Retina (tissue), 1 donor: ENCODE measurements at regions not wholly inside any gene's neighbourhood (a gene's known extent, or its start where the extent isn't known, plus 50 kb on each side); places are given as distances from the start of the nearest gene placed in this dataset.
"Not testable (repeated sequence)": the region's sequence is repeated elsewhere in the genome, so short reads cannot be mapped to it uniquely, and the experiment has no call there.

ENCODE experiments used
- DNase-seq: peaks from one replicate; pipeline ENCODE4 v3.0.0-alpha.2; 2016

DNA sequence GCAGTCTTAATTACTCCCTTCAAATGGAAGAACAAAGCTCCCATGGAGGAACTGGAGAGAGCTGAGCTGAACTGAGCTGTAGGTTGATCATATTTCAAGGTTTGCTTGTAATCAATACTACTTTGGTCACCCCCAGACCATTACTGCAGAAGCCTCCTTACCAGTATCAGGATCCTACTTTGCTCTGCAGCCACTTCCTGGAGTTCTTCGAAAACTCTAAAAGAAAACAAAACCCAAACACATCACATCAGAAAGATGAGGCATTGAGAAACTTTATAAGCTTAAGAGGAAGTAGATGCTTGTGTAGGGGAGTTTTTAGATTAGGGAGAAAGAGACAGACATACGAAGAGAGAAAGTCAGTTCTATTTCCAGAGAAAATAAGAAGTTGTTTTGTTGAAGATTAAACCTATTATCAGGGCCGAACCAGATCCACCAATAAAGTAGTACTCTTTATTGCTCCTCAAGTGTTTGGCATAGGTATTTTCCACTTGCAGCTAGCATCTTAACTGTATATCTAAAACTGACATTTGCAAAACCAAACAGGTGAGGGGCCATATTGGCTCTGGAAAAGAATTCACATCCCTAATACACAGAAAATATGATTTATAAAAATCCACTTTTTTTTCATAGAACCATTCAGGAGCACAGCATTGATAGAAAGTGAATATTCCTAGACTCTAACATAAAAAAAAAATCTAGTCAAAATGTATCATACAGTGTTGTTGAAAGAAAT lies 166.9 kb upstream of the KLF7 start:
- DNase-seq, result no peak

- no peak for DNase-seq
Measured at GRCh38 chr2:207333599-207334300, 168.0 kb upstream of the KLF7 start.

- no peak for DNase-seq
Measured at GRCh38 chr2:207334301-207334623, 168.5 kb upstream of the KLF7 start.

DNA sequence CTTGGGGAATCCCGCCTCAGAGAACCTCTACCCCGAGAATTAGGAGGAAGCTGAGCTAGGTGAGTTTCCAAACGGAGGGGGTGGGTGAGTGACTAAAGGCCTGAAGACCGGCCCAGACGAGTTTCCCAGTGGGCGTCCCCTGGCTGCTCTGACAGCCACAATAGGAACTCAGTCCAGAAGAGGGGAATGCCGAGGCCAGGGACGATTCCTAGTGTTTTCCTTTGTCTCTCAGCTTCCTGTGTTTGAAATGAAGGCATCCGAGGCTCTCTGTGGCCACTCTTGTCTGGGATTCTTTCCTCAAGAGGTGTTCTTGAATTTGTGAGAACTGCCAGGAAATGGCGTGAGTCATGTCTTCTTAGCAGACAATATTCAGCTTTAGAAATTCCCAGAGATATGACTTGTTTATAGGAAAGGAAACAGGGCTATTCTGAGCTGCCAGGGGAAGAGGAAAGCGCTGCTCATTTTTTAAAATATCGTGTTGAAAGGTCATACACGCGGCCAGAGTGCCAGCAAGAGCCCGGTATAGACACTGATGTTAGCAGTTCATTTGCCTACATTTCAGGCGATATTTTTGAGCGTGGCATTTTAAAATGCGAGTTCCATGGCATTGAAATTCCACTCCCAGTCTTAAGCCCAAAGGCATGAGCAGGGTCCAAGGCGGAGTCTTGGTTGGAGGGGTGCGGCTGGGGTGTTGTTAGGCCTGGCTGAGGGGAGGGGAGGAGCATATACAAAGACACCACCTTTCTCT lies 169.1 kb upstream of the KLF7 start:
- DNase-seq, result peak; percentile 56

DNA sequence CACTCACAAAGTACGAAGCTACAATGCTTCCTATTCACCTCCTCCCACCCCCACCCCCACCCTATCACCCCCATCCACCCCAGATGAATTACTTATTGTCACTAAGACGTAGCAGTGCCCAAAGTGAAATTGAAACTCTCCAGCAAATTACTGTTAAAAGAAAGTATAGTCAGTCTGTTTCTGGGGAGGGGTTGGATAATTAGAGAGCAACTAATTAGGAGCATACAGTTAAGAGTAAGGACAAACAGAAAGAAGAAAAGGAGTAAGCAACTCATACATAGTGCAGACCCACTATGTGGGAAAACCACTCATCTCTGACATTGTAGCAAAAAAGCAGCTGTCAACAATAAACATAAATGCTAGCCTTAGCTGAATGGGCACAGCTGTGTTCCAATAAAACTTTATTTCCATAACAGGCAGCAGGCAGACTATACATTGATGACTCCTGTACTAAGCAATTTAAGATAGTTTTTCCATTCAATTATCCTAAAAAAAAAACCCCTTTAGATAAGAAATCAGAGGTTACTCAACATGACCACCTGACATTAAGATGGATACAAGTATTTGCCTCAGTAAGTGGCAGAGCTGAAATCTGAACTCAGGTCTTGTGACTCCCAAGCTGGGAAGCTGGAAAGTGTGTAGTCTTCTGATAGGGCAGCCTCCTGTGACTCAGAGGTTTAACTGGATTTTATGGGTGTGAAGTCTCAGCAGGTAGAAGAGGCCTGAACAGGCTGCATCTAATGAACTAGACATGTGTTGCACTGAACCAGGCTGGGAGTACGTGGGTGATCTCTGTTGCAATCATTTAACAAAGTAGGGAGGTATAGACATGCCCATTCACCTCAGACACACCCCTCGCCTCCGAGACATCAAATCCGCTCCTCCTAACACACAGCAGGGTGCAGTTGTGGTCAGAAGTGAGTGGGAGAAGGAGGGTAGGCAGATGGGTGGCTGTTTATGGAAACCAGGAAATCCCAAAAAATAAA lies 171.8 kb upstream of the KLF7 start:
- no peak for DNase-seq

DNA sequence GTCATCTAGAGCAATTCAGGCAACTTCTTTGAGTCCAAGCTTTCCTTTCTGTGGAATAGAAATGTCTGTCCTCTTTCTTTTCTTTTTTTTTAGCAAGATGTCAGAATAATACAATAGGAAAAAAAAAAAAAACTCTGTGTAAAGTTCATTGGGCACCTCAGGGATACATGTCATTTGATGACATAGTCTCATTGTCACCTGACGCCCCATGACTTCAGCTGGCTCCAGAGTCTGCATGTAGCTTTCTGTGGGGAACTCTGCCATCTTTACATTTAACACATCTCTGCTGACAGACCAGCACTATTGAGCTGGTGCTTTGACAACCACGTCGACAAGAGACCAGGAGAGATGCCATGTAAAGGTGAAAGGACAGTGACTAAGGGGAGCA lies 172.5 kb upstream of the KLF7 start:
- no peak for DNase-seq

GRCh38 chr2:207338610-207339009 lies 172.9 kb upstream of the KLF7 start:
- no peak for DNase-seq

- DNase-seq, result peak; percentile 45
Measured at GRCh38 chr2:207341112-207341750, 175.5 kb upstream of the KLF7 start.

DNA sequence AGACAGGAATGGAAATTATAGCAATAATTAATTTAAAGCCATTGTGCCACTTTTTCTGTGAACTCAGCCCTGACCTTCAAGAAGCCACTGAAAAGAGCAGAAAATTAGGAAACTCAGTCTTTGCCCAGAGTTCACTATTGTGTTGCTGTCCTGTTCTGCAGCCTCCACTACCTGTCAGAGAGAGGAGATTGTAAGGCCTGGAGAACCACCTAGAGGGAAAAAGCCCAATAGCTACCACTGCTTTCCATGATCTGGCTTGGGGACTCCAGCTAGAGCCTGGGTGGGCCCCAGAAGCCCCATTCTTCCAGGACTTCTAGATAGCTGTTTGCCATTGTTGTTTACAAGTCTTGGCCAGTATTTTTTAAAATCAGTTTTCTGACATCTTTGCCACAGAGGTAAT lies 176.1 kb upstream of the KLF7 start:
- DNase-seq, result no peak

- DNase-seq, result not testable (repeated sequence)
Measured at GRCh38 chr2:207344596-207345394, 179.0 kb upstream of the KLF7 start.

DNA sequence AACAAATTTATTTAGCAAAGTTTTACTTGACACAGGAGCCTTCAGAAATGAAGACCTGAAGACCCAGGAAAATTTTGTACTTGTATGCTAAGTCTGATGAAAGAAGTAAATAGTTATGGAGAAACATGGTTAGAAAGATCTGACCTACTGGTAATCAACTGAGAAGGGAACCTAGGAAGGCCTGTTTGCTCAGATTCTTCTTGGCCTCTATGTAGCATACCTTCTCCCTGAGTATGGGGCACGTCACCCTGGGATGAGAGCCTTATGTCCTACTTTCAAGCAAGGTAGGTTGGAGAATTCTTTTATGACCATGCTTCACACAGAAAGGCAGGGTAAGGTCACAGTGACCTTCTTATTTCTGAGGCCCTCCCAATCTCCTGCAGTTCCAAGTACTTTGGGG lies 178.6 kb upstream of the CREB1 start:
- DNase-seq, result no peak

DNA sequence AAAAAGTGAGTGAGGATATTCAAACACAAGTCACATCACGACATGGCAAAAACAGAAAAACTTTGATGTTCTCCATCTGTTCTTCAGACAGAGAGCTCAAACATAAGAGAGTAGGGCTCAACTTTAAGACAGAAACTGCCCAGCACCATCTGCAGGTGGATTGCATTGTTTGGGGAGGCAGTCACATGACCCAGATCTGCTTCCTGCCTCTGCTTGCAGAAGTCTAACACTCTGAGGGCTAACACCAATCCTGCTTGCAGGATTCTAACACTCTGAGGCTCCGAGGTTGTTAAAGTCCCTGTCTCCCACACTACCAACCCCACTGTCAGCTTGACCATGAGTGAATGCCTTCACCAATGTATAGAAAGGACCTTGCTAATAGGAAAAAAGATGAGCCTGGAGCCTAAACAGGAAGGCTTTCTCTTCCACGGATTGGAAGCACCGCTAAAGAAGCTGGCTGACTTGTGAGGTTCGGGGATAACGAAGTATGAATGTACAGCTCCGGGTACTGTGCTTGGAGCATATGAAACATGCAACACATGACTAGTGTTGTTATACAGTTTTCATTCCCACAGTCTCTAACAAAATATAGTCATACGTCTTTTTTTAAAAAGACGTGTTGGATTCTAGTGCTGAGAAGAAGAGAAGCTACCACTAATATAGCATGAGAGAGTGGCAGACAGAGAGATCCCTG lies 176.6 kb upstream of the CREB1 start:
- peak; percentile 45 for DNase-seq

GRCh38 chr2:207353836-207354235 lies 175.9 kb upstream of the CREB1 start:
- DNase-seq, result no peak

DNA sequence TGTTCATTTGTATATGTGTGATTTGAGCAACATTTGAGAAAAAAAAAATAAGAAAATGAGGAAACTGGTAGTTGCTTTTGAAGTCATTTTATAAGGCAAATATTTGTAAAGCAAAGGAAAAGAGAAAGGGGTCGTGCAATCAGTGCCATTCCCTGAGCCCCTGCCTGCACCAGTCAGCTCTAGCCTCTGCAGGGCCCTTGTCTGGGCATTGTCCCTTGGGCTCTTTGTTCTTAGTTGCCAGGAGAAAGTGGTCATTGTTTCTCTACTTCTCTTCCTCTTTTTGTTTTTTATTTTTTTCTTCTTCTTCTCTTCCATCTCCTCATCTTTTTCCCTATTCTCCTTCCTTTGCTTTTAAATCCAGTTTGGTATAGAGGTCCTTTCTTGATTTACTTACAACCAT lies 175.3 kb upstream of the CREB1 start:
- DNase-seq, result no peak

DNA sequence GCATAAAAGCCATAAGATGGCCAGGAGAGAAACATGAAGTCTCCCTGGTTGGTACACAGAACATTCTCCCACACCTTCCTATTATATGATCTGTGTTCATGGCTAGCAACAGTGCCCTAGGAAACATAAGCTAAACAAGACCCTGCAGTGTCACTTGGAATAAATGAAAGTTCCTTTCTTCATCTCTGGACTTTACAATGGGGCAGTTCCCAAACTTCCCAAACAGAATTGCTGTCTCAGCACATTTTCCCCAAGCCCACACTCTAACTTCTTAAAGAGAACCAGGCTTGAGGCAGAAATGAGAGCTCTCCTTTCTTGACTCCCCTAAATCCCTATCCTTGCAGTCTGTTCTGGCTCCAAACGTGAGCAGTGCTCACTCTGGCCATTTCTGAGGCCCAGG lies 173.2 kb upstream of the CREB1 start:
- DNase-seq, result no peak

DNA sequence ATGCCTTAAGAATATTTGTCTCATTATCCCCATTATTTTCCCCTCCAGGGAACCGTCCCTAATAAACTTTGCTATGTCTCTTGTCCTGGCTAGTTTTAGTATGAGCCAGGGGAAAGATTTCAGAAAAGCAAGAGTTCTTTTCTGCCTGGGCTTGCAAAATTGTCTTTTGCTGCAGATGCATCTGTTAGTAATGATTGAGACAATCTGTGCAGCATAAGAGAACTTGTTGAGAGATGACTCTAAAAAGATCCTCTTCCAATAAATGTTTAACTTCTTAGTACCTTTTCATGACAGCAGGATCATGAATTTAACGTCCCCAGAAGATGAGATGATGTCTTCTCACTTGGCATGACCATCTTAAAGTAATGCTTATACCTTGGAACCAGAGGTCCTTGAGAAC lies 172.5 kb upstream of the CREB1 start:
- DNase-seq, result no peak

DNA sequence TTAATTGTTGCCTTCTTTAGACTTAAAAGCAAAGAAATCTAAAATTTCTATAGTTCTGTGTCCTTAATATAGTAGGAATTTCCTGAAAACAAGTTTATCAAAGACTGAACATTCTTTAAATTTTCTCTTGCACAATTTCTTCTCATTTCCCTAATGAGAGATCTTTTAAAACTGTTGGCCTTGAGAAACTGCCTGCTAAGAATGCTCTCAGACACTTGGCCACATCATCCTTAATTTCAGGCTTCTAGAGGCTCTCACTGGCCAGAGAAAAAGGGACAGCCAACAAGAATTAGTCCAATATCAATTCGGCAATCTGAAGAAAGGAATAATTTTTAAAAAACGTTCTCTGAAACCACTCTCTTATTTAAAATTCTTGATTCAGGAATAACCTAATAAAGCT lies 167.0 kb upstream of the CREB1 start:
- DNase-seq, result no peak

DNA sequence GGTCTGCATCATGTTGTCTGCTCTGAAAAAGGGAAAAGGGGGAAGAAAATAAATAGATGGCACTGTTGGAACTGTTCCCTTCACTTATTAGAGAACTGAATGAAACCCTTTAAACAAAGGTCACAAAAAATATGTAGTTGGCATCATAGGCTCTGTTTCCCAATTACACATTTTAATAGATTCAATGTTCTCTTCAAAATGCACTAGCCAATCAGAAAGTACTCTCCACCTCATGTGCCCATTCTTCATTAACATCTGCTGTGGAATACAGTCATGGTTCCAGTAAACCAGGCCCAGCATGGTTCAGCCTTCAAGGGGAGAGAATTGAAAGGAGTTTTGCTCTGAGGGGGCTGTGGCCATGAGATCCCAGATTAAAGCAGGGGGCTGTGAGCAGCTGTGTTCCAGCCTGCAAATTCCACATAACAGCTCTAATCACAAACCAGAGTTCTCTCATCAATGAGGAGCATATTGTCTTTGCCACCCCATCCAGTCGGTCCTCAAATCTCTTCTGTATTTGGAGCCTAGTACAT lies 165.9 kb upstream of the CREB1 start:
- no peak for DNase-seq

DNA sequence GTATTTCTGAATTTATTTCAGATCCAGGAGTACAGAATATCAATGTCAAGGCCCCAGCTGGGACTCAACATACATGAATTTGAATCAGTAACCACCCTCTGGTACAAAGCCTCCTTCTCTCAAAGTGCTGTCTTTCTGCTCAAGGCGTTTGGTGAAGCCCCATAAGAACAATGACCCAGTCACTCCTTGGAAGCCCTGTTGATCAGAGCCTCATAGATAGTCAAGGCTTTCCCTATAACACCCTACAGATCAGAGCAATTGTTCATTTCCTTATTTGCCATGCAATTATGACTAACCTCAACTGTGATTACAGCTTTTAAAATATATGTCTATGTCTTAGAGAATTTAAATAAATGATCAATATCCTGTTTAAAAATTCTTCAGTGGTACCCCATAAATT lies 159.1 kb upstream of the CREB1 start:
- DNase-seq, result no peak

- no peak for DNase-seq
Measured at GRCh38 chr2:207371877-207372276, 157.9 kb upstream of the CREB1 start.

- no peak for DNase-seq
Measured at GRCh38 chr2:207372483-207372882, 157.3 kb upstream of the CREB1 start.
